ENCODE measurements at regions not wholly inside any gene's neighbourhood (a gene's known extent, or its start where the extent isn't known, plus 50 kb on each side); places are given as distances from the start of the nearest gene placed in this dataset.

DNA sequence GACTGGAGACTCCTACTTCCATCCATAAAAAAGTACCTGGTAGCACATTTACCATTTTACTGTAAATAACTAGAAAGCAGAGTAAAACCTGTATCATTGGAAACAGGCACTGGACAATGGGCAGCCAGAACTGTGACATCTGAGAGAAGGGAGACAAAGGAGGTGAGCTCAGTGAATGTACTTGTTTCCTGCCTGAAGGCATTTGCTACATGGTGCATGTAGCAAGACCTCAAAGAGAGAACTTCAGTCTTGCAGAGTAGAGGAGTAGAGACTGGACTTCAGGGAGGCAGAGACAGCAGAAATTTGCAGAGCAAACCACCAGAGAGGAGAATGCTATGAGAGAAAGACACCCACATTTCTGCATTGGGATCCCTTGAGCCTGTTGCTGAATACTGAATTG is 171.0 kb upstream of the CCN2 start:
- TF ChIP-seq, protein P1, sequence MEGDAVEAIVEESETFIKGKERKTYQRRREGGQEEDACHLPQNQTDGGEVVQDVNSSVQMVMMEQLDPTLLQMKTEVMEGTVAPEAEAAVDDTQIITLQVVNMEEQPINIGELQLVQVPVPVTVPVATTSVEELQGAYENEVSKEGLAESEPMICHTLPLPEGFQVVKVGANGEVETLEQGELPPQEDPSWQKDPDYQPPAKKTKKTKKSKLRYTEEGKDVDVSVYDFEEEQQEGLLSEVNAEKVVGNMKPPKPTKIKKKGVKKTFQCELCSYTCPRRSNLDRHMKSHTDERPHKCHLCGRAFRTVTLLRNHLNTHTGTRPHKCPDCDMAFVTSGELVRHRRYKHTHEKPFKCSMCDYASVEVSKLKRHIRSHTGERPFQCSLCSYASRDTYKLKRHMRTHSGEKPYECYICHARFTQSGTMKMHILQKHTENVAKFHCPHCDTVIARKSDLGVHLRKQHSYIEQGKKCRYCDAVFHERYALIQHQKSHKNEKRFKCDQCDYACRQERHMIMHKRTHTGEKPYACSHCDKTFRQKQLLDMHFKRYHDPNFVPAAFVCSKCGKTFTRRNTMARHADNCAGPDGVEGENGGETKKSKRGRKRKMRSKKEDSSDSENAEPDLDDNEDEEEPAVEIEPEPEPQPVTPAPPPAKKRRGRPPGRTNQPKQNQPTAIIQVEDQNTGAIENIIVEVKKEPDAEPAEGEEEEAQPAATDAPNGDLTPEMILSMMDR (IDR thresholded peaks at IDR 0.05 in 2 of 3, conservative IDR thresholded peaks at IDR 0.05 in 1 of 3; ENCODE audit: borderline replicate concordance in 1 of 3, insufficient read depth in 1 of 3, low read depth in 2 of 3, low read length in 2 of 3): no peak
- TF ChIP-seq SP1 (IDR thresholded peaks at IDR 0.05; ENCODE audit: low read depth) (no peak), CEBPB (IDR thresholded peaks at IDR 0.05; ENCODE audit: low read depth) (no peak), EZH2 (IDR thresholded peaks at IDR 0.05) (no peak), EGR1 (IDR thresholded peaks at IDR 0.05; ENCODE audit: low read depth) (no peak)
- TF ChIP-seq, protein P2, sequence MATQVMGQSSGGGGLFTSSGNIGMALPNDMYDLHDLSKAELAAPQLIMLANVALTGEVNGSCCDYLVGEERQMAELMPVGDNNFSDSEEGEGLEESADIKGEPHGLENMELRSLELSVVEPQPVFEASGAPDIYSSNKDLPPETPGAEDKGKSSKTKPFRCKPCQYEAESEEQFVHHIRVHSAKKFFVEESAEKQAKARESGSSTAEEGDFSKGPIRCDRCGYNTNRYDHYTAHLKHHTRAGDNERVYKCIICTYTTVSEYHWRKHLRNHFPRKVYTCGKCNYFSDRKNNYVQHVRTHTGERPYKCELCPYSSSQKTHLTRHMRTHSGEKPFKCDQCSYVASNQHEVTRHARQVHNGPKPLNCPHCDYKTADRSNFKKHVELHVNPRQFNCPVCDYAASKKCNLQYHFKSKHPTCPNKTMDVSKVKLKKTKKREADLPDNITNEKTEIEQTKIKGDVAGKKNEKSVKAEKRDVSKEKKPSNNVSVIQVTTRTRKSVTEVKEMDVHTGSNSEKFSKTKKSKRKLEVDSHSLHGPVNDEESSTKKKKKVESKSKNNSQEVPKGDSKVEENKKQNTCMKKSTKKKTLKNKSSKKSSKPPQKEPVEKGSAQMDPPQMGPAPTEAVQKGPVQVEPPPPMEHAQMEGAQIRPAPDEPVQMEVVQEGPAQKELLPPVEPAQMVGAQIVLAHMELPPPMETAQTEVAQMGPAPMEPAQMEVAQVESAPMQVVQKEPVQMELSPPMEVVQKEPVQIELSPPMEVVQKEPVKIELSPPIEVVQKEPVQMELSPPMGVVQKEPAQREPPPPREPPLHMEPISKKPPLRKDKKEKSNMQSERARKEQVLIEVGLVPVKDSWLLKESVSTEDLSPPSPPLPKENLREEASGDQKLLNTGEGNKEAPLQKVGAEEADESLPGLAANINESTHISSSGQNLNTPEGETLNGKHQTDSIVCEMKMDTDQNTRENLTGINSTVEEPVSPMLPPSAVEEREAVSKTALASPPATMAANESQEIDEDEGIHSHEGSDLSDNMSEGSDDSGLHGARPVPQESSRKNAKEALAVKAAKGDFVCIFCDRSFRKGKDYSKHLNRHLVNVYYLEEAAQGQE (IDR thresholded peaks at IDR 0.05; ENCODE audit: low read depth): no peak

Measured in HCT116 (cell line).